ENCODE measurements at regions not wholly inside any gene's neighbourhood (a gene's known extent, or its start where the extent isn't known, plus 50 kb on each side); places are given as distances from the start of the nearest gene placed in this dataset.
A peak's percentile ranks its signal among the peaks of the same experiment; 100 is the strongest.

DNA sequence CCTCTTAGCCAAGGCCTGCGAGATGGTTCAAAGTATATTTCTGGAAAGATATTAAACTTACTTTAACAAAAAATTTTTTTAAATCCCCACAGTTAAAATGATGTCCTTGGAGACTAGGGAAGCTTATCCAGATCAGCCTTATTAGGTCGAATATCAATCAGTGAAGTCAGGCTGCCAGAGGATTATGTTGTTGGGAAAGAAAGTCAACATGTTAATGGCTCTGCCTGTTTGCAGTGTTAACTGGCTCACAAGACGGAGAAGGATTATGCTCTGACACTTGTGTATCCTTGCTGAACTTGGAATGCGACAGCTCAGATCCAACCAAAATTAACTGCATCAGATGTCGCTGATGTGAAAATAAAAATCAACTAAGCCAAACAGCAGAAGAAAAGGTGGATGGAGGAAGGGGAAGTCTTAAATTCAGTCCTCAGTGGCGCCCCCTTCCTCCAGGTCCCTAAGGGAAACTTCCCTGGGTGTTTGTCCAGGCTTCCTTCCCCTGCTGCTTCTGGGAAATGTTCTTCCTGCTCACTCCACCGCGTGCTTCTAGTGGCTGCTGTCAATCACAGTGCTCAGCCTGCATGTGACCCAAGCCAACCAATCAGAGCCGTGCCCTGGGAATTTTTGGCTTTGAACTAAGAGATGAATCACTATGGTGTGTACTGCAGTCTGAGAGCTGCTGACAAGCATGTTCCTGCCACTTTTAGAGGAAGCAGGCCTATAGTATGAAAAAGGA is 690.4 kb upstream of the NRP1 start:
- no peak overlapping the region for H2BK120ac ChIP-seq (ENCODE audit: low read depth, low read length, poor library complexity, severe bottlenecking)
- no peaks in the 10 kb centered on the region for H3K9me3 ChIP-seq (ENCODE audit: control insufficient read depth, low read depth, low read length)
- no peak overlapping the region for H2BK15ac ChIP-seq (ENCODE audit: low read depth, low read length)
- no peaks in the 10 kb centered on the region for H3K79me1 ChIP-seq (ENCODE audit: insufficient read depth, low read depth, low read length, poor library complexity, severe bottlenecking)
- no CpG with 5 or more reads among the region's 9 CpGs for WGBS (ENCODE audit: extremely low coverage, insufficient read length, low lambda C conversion rate)
- H3K27ac ChIP-seq (ENCODE audit: insufficient read length, low read depth, low read length) = no peak overlapping the region
- no peak overlapping the region for H3T11ph ChIP-seq (ENCODE audit: low read length)
- H3K9me3 Mint-ChIP-seq = peaks cover 3 to 7% of the 10 kb centered on the region in 2 experiments; a peak in 2 of 5 replicates
- no peak overlapping the region for H2BK12ac ChIP-seq (ENCODE audit: insufficient read length, low read depth, low read length)
- no peaks in the 10 kb centered on the region for H3K23me2 ChIP-seq (ENCODE audit: insufficient read length, low read depth, low read length, poor library complexity, severe bottlenecking)
- H2BK5ac ChIP-seq (ENCODE audit: insufficient read length, low read length) = no peak overlapping the region
- H3K4ac ChIP-seq (ENCODE audit: low read depth, low read length) = no peak overlapping the region
- no peak overlapping the region for H3K23ac ChIP-seq (ENCODE audit: insufficient read length, low read depth, low read length)
- H3K27me3 ChIP-seq (ENCODE audit: insufficient read depth, low read length) = no peaks in the 10 kb centered on the region
- H2AK5ac ChIP-seq (ENCODE audit: insufficient read length, low read length) = no peak overlapping the region
- H3K9ac ChIP-seq (ENCODE audit: extremely low read depth, insufficient read length, low read length) = no peak overlapping the region
- H4K91ac ChIP-seq (ENCODE audit: insufficient read length, low read depth, low read length) = no peak overlapping the region
- H2AFZ ChIP-seq (ENCODE audit: low read length) = no peak overlapping the region
- H3K4me1 Mint-ChIP-seq = peaks cover 0 to 2% of the 10 kb centered on the region in 2 experiments; a peak in 2 of 4 replicates
- H3K4me3 Mint-ChIP-seq = no peak overlapping the region
- TF ChIP-seq, protein P1, sequence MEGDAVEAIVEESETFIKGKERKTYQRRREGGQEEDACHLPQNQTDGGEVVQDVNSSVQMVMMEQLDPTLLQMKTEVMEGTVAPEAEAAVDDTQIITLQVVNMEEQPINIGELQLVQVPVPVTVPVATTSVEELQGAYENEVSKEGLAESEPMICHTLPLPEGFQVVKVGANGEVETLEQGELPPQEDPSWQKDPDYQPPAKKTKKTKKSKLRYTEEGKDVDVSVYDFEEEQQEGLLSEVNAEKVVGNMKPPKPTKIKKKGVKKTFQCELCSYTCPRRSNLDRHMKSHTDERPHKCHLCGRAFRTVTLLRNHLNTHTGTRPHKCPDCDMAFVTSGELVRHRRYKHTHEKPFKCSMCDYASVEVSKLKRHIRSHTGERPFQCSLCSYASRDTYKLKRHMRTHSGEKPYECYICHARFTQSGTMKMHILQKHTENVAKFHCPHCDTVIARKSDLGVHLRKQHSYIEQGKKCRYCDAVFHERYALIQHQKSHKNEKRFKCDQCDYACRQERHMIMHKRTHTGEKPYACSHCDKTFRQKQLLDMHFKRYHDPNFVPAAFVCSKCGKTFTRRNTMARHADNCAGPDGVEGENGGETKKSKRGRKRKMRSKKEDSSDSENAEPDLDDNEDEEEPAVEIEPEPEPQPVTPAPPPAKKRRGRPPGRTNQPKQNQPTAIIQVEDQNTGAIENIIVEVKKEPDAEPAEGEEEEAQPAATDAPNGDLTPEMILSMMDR (conservative IDR thresholded peaks at IDR 0.05) = peak; percentile 65
- no peak overlapping the region for H4K5ac ChIP-seq (ENCODE audit: insufficient read length, low read depth, low read length)
- H3K56ac ChIP-seq (ENCODE audit: insufficient read length, low read depth, low read length) = no peak overlapping the region
- no peak overlapping the region for H3K18ac ChIP-seq (ENCODE audit: insufficient read length, low read depth, low read length)
- H4K20me1 ChIP-seq (ENCODE audit: control insufficient read depth, insufficient read depth, insufficient read length) = no peaks in the 10 kb centered on the region
- peak; percentile 43 for DNase-seq
- no peak overlapping the region for H4K8ac ChIP-seq (replicated peaks; ENCODE audit: insufficient read length, low read depth, low read length)
- no peak overlapping the region for H3K4me2 ChIP-seq (ENCODE audit: insufficient read depth, insufficient read length, low read length)
- H3K14ac ChIP-seq (ENCODE audit: insufficient read depth, low read length) = no peak overlapping the region
- H2BK20ac ChIP-seq (ENCODE audit: low read depth, low read length, poor library complexity, severe bottlenecking) = no peak overlapping the region
- H3K79me2 ChIP-seq (ENCODE audit: insufficient read depth, low read length) = no peaks in the 10 kb centered on the region
- H3K4me1 ChIP-seq (ENCODE audit: insufficient read depth, low read length) = no peaks in the 10 kb centered on the region
- H3K36me3 Mint-ChIP-seq (ENCODE audit: insufficient read depth in 1 of 3, low read depth in 3 of 3) = peaks cover 3 to 4% (median 3%) of the 10 kb centered on the region in 3 experiments; a peak in 5 of 7 replicates
- H3K27me3 Mint-ChIP-seq (ENCODE audit: low read depth) = no peaks in the 10 kb centered on the region; the same call in 1 of the 2 replicates
- no peak overlapping the region for H3K27ac Mint-ChIP-seq

All from H9 (cell line).